Cardiac septum (tissue), 1 donor: ENCODE measurements at regions not wholly inside any gene's neighbourhood (a gene's known extent, or its start where the extent isn't known, plus 50 kb on each side); places are given as distances from the start of the nearest gene placed in this dataset.

Experiments used
- DNase-seq: peaks from one replicate; pipeline ENCODE4 v3.0.0-alpha.2; 2020; ENCODE audit warnings: low spot score
- intact Hi-C: fragments of 100-400 bp; cut with DNase I; formaldehyde crosslinking; loops from one replicate; pipeline ENCODE4 v1.14.0; 2022
- donor health status: DM: no; HTN: no; CAD: no.

- intact Hi-C loops: no loop called here
- no peak for DNase-seq
Measured at GRCh38 chr12:42953021-42953420, 363.5 kb upstream of the PRICKLE1 start.

- intact Hi-C loops: no loop called here
- no peak for DNase-seq
Measured at GRCh38 chr12:42946871-42947381, 357.4 kb upstream of the PRICKLE1 start.

- intact Hi-C loops: no loop called here
- no peak for DNase-seq
Measured at GRCh38 chr12:42945927-42946326, 356.4 kb upstream of the PRICKLE1 start.

- intact Hi-C loops: no loop called here
- no peak for DNase-seq
Measured at GRCh38 chr12:42944516-42944915, 355.0 kb upstream of the PRICKLE1 start.

- intact Hi-C loops: no loop called here
- no peak for DNase-seq
Measured at GRCh38 chr12:42936991-42937390, 347.4 kb upstream of the PRICKLE1 start.

- DNase-seq: no peak
- intact Hi-C loops: no loop called here
Measured at GRCh38 chr12:42936260-42936659, 346.7 kb upstream of the PRICKLE1 start.

GRCh38 chr12:42935756-42936155, 346.2 kb upstream of the PRICKLE1 start:
- intact Hi-C loops: no loop called here
- DNase-seq: no peak

- DNase-seq: no peak
- intact Hi-C loops: no loop called here
Measured at GRCh38 chr12:42935090-42935489, 345.5 kb upstream of the PRICKLE1 start.

GRCh38 chr12:42933461-42934081, 344.0 kb upstream of the PRICKLE1 start:
- intact Hi-C loops: no loop called here
- DNase-seq: no peak

GRCh38 chr12:42932936-42933335, 343.4 kb upstream of the PRICKLE1 start:
- intact Hi-C loops: no loop called here
- DNase-seq: no peak

GRCh38 chr12:42926232-42926631, 336.7 kb upstream of the PRICKLE1 start:
- intact Hi-C loops: no loop called here
- no peak for DNase-seq

- DNase-seq: no peak
- intact Hi-C loops: no loop called here
Measured at GRCh38 chr12:42924482-42924881, 334.9 kb upstream of the PRICKLE1 start.

GRCh38 chr12:42923583-42923982, 334.0 kb upstream of the PRICKLE1 start:
- no peak for DNase-seq
- intact Hi-C loops: no loop called here

GRCh38 chr12:42923156-42923555, 333.6 kb upstream of the PRICKLE1 start:
- intact Hi-C loops: no loop called here
- DNase-seq: no peak

GRCh38 chr12:42922505-42922850, 332.9 kb upstream of the PRICKLE1 start:
- DNase-seq: no peak
- intact Hi-C loops: no loop called here

GRCh38 chr12:42921741-42922504, 332.4 kb upstream of the PRICKLE1 start:
- no peak for DNase-seq

GRCh38 chr12:42919691-42920090, 330.1 kb upstream of the PRICKLE1 start:
- intact Hi-C loops: no loop called here
- no peak for DNase-seq

More at GRCh38 chr12:42921741-42922504, 332.4 kb upstream of the PRICKLE1 start:
- intact Hi-C loops: no loop called here

- DNase-seq: no peak
Measured at GRCh38 chr12:42918443-42918842, 328.9 kb upstream of the PRICKLE1 start.

GRCh38 chr12:42916143-42916542, 326.6 kb upstream of the PRICKLE1 start:
- intact Hi-C loops: no loop called here
- no peak for DNase-seq

More at GRCh38 chr12:42918443-42918842, 328.9 kb upstream of the PRICKLE1 start:
- intact Hi-C loops: no loop called here

- intact Hi-C loops: no loop called here
- no peak for DNase-seq
Measured at GRCh38 chr12:42915426-42915825, 325.9 kb upstream of the PRICKLE1 start.

GRCh38 chr12:42912367-42912766, 322.8 kb upstream of the PRICKLE1 start:
- intact Hi-C loops: no loop called here
- DNase-seq: no peak
